Esophagus muscularis mucosa (tissue), 4 donors: ENCODE measurements at regions not wholly inside any gene's neighbourhood (a gene's known extent, or its start where the extent isn't known, plus 50 kb on each side); places are given as distances from the start of the nearest gene placed in this dataset.

Experiments
- DNase-seq: peaks from one replicate; pipeline ENCODE4 v3.0.0-alpha.2; 2017; ENCODE audit errors: extremely low spot score
- H3K27ac ChIP-seq, 4 donors: fragments of 200-600 bp; sonication (generic); replicated peaks in 1 of 4; 1 replicate in 3 of 4; 2 replicates in 1 of 4; pipeline ENCODE4 v1.5.1; 2016 to 2019; ENCODE audit warnings: mild to moderate bottlenecking in 1 of 4
- H3K27me3 ChIP-seq, 4 donors: fragments of 200-600 bp; sonication (generic); one replicate each; pipeline versions ENCODE4 v1.5.1 to v1.6.0; 2016 to 2019
- H3K36me3 ChIP-seq, 4 donors: fragments of 200-600 bp; sonication (generic); one replicate each; pipeline ENCODE4 v1.5.1; 2016 to 2019
- H3K4me1 ChIP-seq, 4 donors: fragments of 200-600 bp; sonication (generic); one replicate each; pipeline ENCODE4 v1.5.1; 2016 to 2019
- H3K4me3 ChIP-seq, 4 donors: fragments of 200-600 bp; sonication (generic); 1 replicate in 2 of 4; 2 replicates in 2 of 4; pipeline ENCODE4 v1.5.1; 2016 to 2019; ENCODE audit warnings: mild to moderate bottlenecking in 4 of 4, moderate library complexity in 1 of 4
- H3K9me3 ChIP-seq, 4 donors: fragments of 200-600 bp; sonication (generic); 1 replicate in 3 of 4; 2 replicates in 1 of 4; pipeline ENCODE4 v1.5.1; 2016 to 2019
- CTCF ChIP-seq, 3 experiments: fragments of 200-600 bp in 2 of 3; fragments of 450-650 bp in 1 of 3; sonication (generic) in 2 of 3; IDR thresholded peaks; one replicate each; pipeline ENCODE4 v1.5.1; 2017 to 2019; ENCODE audit warnings: antibody characterized with exemption in 3 of 3, mild to moderate bottlenecking in 2 of 3, moderate library complexity in 1 of 3
- EP300 ChIP-seq: sonication (generic); formaldehyde crosslinking; IDR thresholded peaks from one replicate; pipeline ENCODE4 v1.6.1; 2017; ENCODE audit warnings: antibody characterized with exemption
- POLR2A ChIP-seq: fragments of 450-650 bp; IDR thresholded peaks from one replicate; pipeline ENCODE4 v1.6.1; 2017; ENCODE audit warnings: antibody characterized with exemption, moderate library complexity, mild to moderate bottlenecking, low read depth
- POLR2AphosphoS5 ChIP-seq, 2 donors: sonication (generic); formaldehyde crosslinking; IDR thresholded peaks; one replicate each; pipeline ENCODE4 v1.6.1; 2017; ENCODE audit warnings: antibody characterized with exemption in 2 of 2
- WGBS: methylation state at CpG from one replicate; pipeline ENCODE4 v1.1.5; 2018; 5-methylcytosine and 5-hydroxymethylcytosine counted together
- intact Hi-C: fragments of 100-400 bp; cut with DNase I; formaldehyde crosslinking; loops from one replicate; pipeline ENCODE4 v1.15.1; 2023

DNA sequence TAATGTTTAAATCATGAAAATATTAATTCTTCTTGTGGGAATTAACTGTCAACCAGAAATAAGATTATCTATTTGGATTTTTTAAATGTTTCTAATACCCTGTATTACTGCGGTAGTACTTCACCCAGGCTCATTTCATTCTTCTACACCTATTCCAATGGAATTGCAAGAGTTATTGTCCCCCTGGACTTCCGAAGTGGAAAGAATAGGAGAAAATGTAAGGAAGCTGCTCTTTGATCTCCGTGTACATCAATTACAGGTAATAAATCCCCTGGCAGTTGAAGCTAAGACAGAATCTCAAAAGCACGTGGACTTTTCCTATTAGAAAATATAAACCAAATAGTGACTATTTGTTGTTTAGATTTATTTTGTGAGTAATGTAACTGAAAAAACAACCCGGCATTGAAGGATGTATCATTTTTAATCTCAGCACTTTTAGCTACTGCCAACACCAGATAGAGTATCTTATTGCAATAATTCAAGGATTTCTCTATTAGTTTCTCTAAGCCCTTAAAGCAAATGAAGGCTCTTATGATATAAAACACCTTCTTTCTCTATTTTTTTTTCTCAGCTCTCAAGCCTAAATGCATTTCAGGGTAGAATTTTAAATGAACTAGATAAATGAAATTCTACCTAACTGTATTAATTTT is 77.3 kb downstream of the MZT1 start:
- WGBS = 62% methylated on average over 5 of the region's 5 CpGs
- intact Hi-C loops = no loop called here

GRCh38 chr13:72648513-72649065 is 78.8 kb downstream of the MZT1 start:
- Histone ChIP-seq H3K36me3 (no peaks in the 10 kb centered on the region), H3K9me3 (no peaks in the 10 kb centered on the region), H3K4me3 (no peak overlapping the region), H3K27ac (no peak overlapping the region), H3K4me1 (no peaks in the 10 kb centered on the region), H3K27me3 (peaks cover 0 to 7% (median 2%) of the 10 kb centered on the region in 4 donors)
- TF ChIP-seq EP300 (no peak), POLR2AphosphoS5 (IDR thresholded peaks at IDR 0.05) (no peak), CTCF (IDR thresholded peaks at IDR 0.05) (no peak), POLR2A (no peak)
- intact Hi-C loops = no loop called here
- 66% methylated on average over 8 of the region's 8 CpGs for WGBS
- no peak for DNase-seq

More for the DNA sequence above, 77.3 kb downstream of the MZT1 start:
- DNase-seq = no peak
- Histone ChIP-seq H3K27ac (no peak overlapping the region), H3K4me1 (no peaks in the 10 kb centered on the region), H3K9me3 (no peaks in the 10 kb centered on the region), H3K4me3 (no peak overlapping the region), H3K36me3 (no peaks in the 10 kb centered on the region), H3K27me3 (peaks cover 0 to 10% (median 2%) of the 10 kb centered on the region in 4 donors)
- TF ChIP-seq POLR2AphosphoS5 (IDR thresholded peaks at IDR 0.05) (no peak), CTCF (IDR thresholded peaks at IDR 0.05) (no peak), POLR2A (no peak), EP300 (no peak)

- Histone ChIP-seq H3K27me3 (peaks cover 0 to 7% (median under 1%) of the 10 kb centered on the region in 4 donors), H3K27ac (no peak overlapping the region), H3K9me3 (no peaks in the 10 kb centered on the region), H3K36me3 (no peaks in the 10 kb centered on the region), H3K4me1 (no peaks in the 10 kb centered on the region), H3K4me3 (no peak overlapping the region)
- intact Hi-C loops = no loop called here
- no peak for TF ChIP-seq EP300
- no peak for TF ChIP-seq CTCF (IDR thresholded peaks at IDR 0.05)
- TF ChIP-seq POLR2A = no peak
- no peak for TF ChIP-seq POLR2AphosphoS5 (IDR thresholded peaks at IDR 0.05)
- WGBS = 61% methylated on average over 2 of the region's 2 CpGs
- DNase-seq = no peak
These were observed 80.0 kb downstream of the MZT1 start for GRCh38 chr13:72647422-72647821.

DNA sequence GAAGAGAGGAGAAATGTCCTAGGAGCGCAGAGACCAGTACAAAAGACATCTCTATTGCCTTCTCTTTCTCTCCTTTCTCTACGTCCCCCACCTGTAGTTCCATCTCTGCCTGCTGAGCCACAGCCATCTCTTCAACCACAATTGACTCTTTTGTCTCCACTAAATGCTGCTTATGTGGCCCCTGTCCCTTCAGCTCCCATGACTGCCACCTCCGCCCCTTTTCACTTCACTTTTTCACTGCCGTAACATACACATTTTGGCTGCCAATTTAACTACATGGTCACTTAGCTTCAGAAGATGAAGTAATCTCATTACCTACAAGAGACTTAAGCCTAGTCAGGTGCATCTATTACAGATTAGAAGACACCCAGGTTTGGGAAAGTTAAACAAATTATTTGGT is 81.9 kb downstream of the MZT1 start:
- 90% methylated on average over 4 of the region's 4 CpGs for WGBS
- no peaks in the 10 kb centered on the region for H3K36me3 ChIP-seq
- TF ChIP-seq CTCF (IDR thresholded peaks at IDR 0.05) (no peak), POLR2AphosphoS5 (IDR thresholded peaks at IDR 0.05) (no peak), EP300 (no peak), POLR2A (no peak)
- DNase-seq = no peak
- no peak overlapping the region for H3K4me3 ChIP-seq
- H3K4me1 ChIP-seq = no peaks in the 10 kb centered on the region
- no peak overlapping the region for H3K27ac ChIP-seq
- H3K9me3 ChIP-seq = no peaks in the 10 kb centered on the region
- intact Hi-C loops = no loop called here
- H3K27me3 ChIP-seq = peaks cover 0 to 4% (median 0%) of the 10 kb centered on the region in 4 donors
